Prostate gland (tissue), 2 donors: ENCODE measurements at regions not wholly inside any gene's neighbourhood (a gene's known extent, or its start where the extent isn't known, plus 50 kb on each side); places are given as distances from the start of the nearest gene placed in this dataset.

Experiments used
- CTCF ChIP-seq, 4 experiments: fragments of 200-600 bp in 2 of 4; fragments of 450-650 bp in 2 of 4; sonication (generic) in 2 of 4; IDR thresholded peaks; 1 replicate in 3 of 4; 2 replicates in 1 of 4; pipeline ENCODE4 v1.5.1; 2016 to 2019; ENCODE audit warnings: antibody characterized with exemption in 4 of 4, mild to moderate bottlenecking in 2 of 4, moderate library complexity in 2 of 4
- POLR2AphosphoS5 ChIP-seq: sonication (generic); formaldehyde crosslinking; IDR thresholded peaks from one replicate; pipeline ENCODE4 v1.6.1; 2017; ENCODE audit warnings: antibody characterized with exemption

DNA sequence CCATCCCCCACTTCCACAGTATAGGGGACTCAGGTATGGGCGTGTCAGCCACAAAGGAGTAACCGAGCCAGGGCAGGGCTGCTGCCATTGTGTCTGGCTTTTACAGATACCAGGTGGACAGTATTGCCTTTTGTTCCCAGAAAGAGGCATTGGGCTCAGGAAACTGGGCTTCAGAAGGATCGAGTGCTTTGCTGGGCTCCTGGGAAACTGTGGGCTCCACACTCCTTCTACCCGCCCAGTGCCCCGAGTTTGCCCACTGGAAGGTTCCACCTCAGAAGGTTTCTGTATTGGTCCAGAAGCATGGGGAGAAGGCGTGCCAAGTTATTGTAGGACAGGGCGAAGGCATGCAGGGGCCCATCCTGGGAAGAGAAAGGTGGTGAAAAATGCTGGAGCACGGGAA is 894.4 kb downstream of the TBC1D22A start:
- TF ChIP-seq POLR2AphosphoS5 (no peak), CTCF (IDR thresholded peaks at IDR 0.05) (no peak)
